Daoy (cell line): ENCODE measurements at regions not wholly inside any gene's neighbourhood (a gene's known extent, or its start where the extent isn't known, plus 50 kb on each side); places are given as distances from the start of the nearest gene placed in this dataset.
"Not testable (repeated sequence)": the region's sequence is repeated elsewhere in the genome, so short reads cannot be mapped to it uniquely, and the experiment has no call there.

Experiments
- DNase-seq: peaks from one replicate; pipeline ENCODE4 v3.0.0-alpha.2; 2015; ENCODE audit warnings: low read depth

- no peak for DNase-seq
These were observed 103.1 kb upstream of the APCDD1 start for GRCh38 chr18:10351219-10351818.

GRCh38 chr18:10351858-10352257 lies 102.6 kb upstream of the APCDD1 start:
- no peak for DNase-seq

DNA sequence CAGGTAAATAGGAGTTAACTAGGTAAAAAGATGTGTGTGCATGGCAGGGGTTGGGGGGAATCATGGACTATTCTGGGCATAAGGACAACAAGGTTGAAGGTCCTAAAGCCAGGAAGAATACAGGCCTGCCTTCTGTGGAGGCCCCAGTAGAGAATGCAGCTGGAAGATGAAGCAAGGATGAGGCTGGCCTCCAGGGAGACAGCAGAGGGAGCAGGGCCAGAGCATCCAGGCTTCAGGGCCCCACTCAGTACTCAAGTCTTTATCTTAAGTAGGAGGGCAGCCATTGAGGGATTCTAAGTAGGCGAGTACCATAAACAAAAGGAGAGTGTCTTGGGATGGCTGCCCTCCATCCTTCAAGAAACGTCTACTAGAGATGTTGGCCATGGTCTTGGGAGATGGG lies 101.8 kb upstream of the APCDD1 start:
- no peak for DNase-seq

GRCh38 chr18:10353791-10354190 lies 100.6 kb upstream of the APCDD1 start:
- DNase-seq, result peak; percentile 9

- DNase-seq, result no peak
These were observed 100.1 kb upstream of the APCDD1 start for GRCh38 chr18:10354241-10354811.

DNA sequence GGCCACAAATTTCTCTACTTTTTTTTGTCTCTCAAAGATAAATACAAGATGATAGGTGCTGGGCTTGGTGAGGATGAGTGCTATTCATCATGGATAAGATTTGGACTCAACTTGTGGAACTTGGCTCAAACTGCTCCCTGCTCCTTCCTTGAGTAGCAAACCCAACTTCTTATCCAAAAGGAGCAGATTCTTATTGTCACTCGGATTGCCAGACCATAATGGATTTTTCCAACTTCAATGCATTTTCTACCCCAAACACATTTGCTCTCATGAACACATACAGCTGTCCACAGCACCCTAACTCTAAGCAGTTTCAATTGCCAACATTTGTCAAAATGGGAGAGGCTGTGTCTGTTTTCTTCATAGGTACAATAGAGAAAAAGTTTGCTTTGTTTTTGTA lies 99.5 kb upstream of the APCDD1 start:
- no peak for DNase-seq

GRCh38 chr18:10356999-10357398 lies 97.4 kb upstream of the APCDD1 start:
- not testable (repeated sequence) for DNase-seq

DNA sequence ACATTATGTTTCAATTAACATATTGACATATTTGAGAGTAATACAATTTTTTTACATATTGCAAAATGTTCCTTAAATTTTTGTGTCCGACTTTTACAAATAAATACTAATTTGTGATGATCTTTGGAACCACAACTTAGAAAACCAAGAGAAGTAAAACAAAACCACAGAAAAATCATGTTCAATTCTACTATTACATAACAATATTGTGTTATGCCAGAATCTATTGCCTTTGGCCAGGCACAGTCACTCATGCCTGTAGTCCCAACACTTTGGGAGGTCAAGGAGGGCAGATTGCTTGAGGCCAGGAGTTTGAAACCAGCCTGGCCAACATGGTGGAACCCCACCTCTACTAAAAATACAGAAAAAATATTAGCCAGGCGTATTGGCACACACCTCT lies 92.8 kb upstream of the APCDD1 start:
- no peak for DNase-seq

GRCh38 chr18:10365021-10365500 lies 89.4 kb upstream of the APCDD1 start:
- DNase-seq, result no peak

DNA sequence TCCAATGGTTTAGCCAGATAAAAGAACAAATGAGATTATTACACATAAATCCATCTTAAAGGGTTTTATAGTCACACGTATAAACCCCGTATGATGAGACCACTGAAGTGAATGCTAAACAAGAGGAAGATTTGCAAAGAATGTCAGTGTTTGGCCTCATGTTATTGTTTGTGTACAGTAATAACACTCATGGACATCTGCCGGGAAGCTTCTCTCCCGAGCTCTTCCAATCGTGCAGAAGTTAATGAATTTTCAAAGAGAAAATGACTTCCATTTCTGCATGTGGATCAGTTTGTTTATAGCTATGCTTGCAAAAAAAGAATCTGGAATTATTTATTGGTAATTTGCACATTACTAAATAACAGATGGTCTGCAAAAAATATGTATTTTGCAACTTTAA lies 88.5 kb upstream of the APCDD1 start:
- no peak for DNase-seq

DNA sequence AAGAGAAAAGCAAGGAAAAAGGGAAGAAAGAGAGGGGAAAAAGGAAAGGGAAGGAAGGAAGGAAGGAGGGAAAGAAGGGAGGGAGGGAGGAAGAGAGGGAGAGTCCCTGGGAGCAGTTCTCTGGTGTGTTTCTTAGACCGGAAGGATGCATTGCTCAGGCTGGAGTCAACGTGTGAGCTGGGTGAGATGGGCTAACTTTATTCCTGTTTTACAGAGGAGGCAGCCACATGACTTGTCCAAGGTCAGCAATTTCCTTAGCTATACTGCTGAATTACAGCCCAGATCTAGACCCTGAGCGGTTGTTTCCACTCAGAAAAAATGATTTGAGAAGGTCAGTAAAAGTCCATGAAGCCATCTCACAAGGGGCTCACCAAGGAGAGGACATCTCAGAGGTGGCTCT lies 86.6 kb upstream of the APCDD1 start:
- no peak for DNase-seq

- DNase-seq, result no peak
These were observed 85.7 kb upstream of the APCDD1 start for GRCh38 chr18:10368456-10369453.

DNA sequence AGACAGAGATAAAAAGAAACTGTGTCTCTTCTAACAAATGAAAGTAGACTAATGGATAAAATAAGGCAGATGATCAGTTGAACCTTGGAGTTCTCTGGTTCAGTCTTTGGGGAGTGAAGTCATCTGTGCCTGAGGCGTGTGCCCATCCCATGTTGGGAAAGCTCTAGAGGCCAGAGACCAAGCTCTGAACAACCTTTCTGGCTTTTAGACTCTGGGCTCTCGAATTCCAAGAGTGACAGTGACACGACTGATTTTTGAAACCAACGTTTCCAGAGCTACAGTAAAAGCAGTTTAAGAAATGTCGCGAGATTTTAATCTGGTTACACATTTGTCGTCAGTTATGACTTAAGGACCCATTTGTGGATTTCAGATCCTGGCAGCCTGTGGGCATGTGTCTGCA lies 83.7 kb upstream of the APCDD1 start:
- DNase-seq, result no peak

GRCh38 chr18:10371165-10371564 lies 83.3 kb upstream of the APCDD1 start:
- no peak for DNase-seq

DNA sequence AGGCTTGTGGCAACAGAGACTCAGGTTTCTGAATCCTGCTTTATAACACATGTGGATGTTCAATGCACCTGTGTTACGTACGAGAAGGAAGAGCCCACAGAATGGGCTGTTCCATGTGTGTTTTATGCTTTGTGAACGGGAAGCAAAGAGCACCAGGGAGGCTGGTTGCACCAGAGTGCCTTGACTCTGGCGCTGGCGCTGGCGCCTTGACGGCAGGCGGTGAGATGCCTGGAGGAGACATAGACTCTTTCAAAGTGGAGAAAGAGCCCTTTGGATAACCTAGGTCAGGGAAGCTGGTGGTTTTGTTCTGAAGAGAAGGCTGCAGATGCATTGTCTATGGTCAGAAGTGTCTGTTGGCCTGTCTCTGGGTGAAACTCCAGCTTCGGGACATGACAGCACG lies 80.2 kb upstream of the APCDD1 start:
- no peak for DNase-seq

GRCh38 chr18:10374636-10375293 lies 79.7 kb upstream of the APCDD1 start:
- DNase-seq, result no peak

DNA sequence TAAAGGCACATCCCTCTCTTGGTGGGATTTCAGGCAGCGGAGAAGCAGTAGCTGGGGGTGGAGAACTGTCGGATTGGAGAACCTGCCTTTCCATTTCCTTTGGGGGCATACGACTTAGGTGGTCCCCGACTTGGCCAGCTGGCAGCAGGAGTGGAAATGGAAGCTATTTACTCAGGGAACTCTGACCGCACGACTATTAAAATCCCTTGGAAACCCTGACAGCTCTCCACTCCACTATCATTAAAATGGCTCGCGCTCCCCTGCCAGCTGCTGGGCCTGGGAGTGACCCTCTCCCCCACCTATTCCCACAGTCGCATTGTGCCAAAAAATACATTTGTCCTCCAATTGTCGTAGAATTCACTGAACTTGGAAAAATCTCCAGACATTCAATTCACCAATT lies 77.7 kb upstream of the APCDD1 start:
- no peak for DNase-seq

- no peak for DNase-seq
These were observed 76.5 kb upstream of the APCDD1 start for GRCh38 chr18:10377956-10378355.

DNA sequence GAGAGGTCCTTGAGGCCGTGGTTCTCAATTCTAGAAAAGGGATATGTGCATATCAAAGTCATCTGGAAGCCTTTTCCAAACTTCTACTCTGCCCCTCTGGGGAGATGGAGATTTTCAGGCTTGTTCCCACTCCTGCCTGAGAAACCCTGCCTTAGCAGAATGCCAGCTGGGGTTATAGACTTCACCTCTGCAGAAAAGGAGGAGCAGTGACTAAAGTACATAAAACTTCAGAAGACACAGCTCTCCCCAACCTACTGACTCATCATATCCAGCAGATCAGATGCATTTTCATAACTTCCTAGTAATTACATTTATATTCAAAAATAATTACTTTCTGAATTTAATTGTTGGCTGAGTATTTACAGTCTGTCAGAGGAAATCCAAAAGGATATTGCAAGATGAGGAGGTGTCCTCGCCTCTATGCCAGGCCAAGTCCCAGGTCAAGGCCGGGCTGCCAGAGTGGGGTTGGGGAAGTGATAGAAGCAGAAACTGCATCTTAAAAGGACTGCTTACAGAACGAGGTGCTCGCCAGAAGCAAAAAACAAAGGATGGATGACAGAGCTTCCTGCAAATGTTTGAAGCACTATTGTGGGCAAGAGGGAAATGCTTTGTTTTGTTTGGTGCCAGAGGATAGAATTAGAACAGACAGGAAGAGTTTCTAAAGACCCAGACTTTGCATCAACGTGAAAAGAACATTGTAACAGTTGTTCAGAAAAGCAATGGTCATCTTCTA lies 75.6 kb upstream of the APCDD1 start:
- no peak for DNase-seq

DNA sequence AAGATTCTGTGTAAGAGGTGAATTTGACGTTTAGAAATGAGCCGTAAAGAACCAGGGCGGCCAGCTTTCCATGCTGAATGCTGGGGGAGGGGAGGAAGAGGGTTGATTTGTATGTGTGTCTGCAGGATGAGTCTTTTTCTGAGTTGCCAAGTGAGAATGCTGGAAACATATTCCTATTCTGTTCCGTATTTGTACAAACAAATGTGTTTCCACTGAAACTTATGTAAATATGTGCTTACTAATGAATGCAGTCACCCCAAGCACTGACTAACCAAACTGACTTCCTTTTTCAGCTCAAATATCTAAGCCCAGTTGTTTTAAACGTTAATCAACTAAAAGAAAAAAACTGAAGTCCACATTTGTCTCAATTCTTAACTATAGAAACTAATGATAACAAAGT lies 74.9 kb upstream of the APCDD1 start:
- no peak for DNase-seq

DNA sequence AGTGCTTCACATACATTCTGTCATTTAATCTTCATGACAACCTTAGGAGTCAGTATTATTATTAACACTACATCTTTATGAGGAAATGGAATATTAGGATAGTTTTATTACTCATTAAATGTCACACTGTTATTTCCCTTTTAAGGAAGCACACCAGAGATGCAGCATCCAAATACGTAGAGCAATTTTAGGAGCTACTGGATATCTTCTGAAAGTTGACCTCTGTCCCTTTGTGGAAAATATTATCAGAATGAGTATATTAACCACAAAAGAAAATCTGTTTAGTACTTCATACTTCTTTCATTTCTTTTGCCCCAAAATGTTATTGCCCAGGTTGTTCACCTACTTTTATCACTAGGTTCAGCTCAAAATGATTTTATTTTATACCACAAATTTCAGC lies 72.9 kb upstream of the APCDD1 start:
- DNase-seq, result no peak

DNA sequence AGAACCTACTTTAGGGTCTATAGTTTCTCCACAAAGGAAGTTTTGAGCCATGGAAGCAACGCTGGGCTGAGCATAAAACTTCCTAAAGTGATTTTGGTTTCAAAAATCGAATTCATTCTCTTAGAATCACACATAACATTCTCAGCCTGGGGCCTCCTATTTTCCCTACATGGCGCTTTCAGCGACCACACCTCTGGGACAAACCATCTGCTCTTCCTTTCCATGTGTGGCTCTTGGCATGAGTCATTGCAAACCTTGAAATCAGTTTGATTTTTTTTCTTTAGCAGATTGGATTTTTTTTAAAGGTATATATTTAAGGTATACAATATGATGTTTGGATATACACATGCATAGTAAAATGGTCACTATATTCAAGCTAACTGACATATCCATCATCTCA lies 72.5 kb upstream of the APCDD1 start:
- no peak for DNase-seq
